SH-SY5Y (cell line): ENCODE measurements at regions not wholly inside any gene's neighbourhood (a gene's known extent, or its start where the extent isn't known, plus 50 kb on each side); places are given as distances from the start of the nearest gene placed in this dataset.

Source experiments
- GATA2 ChIP-seq: IDR thresholded peaks from 2 replicates; pipeline ENCODE4 v1.6.1; 2011; ENCODE audit warnings: mild to moderate bottlenecking, low read depth, low read length
- GATA3 ChIP-seq: IDR thresholded peaks from 2 replicates; pipeline ENCODE4 v1.6.1; 2011; ENCODE audit warnings: low read depth, mild to moderate bottlenecking, low read length, moderate library complexity

GRCh38 chr11:98130117-98130625 lies 890.6 kb upstream of the CNTN5 start:
- TF ChIP-seq GATA2 (no peak), GATA3 (no peak)
